ENCODE measurements at regions not wholly inside any gene's neighbourhood (a gene's known extent, or its start where the extent isn't known, plus 50 kb on each side); places are given as distances from the start of the nearest gene placed in this dataset.

- Histone ChIP-seq H3K36me3 (ENCODE audit: insufficient read depth, low read length, poor library complexity, severe bottlenecking) (no peaks in the 10 kb centered on the region), H3K4me1 (ENCODE audit: insufficient read depth, low read length, poor library complexity, severe bottlenecking) (no peaks in the 10 kb centered on the region), H3K27ac (ENCODE audit: low read depth, low read length, poor library complexity, severe bottlenecking) (no peak overlapping the region), H3K27me3 (replicated peaks; ENCODE audit: insufficient read depth, low read depth, low read length, poor library complexity) (no peaks in the 10 kb centered on the region), H3K9me3 (ENCODE audit: low read depth, low read length, poor library complexity, severe bottlenecking) (peaks cover 27% of the 10 kb centered on the region), H3K4me3 (ENCODE audit: low read depth, low read length, poor library complexity, severe bottlenecking) (no peak overlapping the region)
- no peak for DNase-seq (ENCODE audit: low spot score)
- CTCF ChIA-PET = no interaction called here
- TF ChIP-seq CTCF (conservative IDR thresholded peaks at IDR 0.05; ENCODE audit: low read depth, low read length) (no peak), EZH2 (IDR thresholded peaks at IDR 0.05; ENCODE audit: borderline replicate concordance, low read depth, low read length, poor library complexity, severe bottlenecking) (no peak)
- intact Hi-C loops (cut with micrococcal nuclease; ENCODE audit: unreplicated experiment) = no loop called here
- no TSS peak for BruUV-seq (replicated peaks)
- POLR2A ChIA-PET (ENCODE audit: low non-redundant PET) = no interaction called here
Measured at GRCh38 chr9:11402621-11403020, 789.8 kb upstream of the PTPRD start.

GRCh38 chr9:11414241-11414640, 801.4 kb upstream of the PTPRD start:
- no peaks in the 10 kb centered on the region for H3K4me1 ChIP-seq (ENCODE audit: insufficient read depth, low read length, poor library complexity, severe bottlenecking)
- no peak overlapping the region for H3K27ac ChIP-seq (ENCODE audit: low read depth, low read length, poor library complexity, severe bottlenecking)
- no peak overlapping the region for H3K4me3 ChIP-seq (ENCODE audit: low read depth, low read length, poor library complexity, severe bottlenecking)
- BruUV-seq (replicated peaks) = no TSS peak
- ChIA-PET POLR2A (ENCODE audit: low non-redundant PET) (no interaction called here), CTCF (no interaction called here)
- TF ChIP-seq EZH2 (IDR thresholded peaks at IDR 0.05; ENCODE audit: borderline replicate concordance, low read depth, low read length, poor library complexity, severe bottlenecking) (no peak), CTCF (conservative IDR thresholded peaks at IDR 0.05; ENCODE audit: low read depth, low read length) (no peak)
- H3K9me3 ChIP-seq (ENCODE audit: low read depth, low read length, poor library complexity, severe bottlenecking) = no peaks in the 10 kb centered on the region
- H3K27me3 ChIP-seq (replicated peaks; ENCODE audit: insufficient read depth, low read depth, low read length, poor library complexity) = no peaks in the 10 kb centered on the region
- H3K36me3 ChIP-seq (ENCODE audit: insufficient read depth, low read length, poor library complexity, severe bottlenecking) = no peaks in the 10 kb centered on the region
- intact Hi-C loops (cut with micrococcal nuclease; ENCODE audit: unreplicated experiment) = no loop called here
- no peak for DNase-seq (ENCODE audit: low spot score)

- DNase-seq (ENCODE audit: low spot score) = no peak
- Histone ChIP-seq H3K27me3 (replicated peaks; ENCODE audit: insufficient read depth, low read depth, low read length, poor library complexity) (no peaks in the 10 kb centered on the region), H3K4me3 (ENCODE audit: low read depth, low read length, poor library complexity, severe bottlenecking) (no peak overlapping the region), H3K4me1 (ENCODE audit: insufficient read depth, low read length, poor library complexity, severe bottlenecking) (no peaks in the 10 kb centered on the region), H3K27ac (ENCODE audit: low read depth, low read length, poor library complexity, severe bottlenecking) (no peak overlapping the region), H3K9me3 (ENCODE audit: low read depth, low read length, poor library complexity, severe bottlenecking) (no peaks in the 10 kb centered on the region), H3K36me3 (ENCODE audit: insufficient read depth, low read length, poor library complexity, severe bottlenecking) (no peaks in the 10 kb centered on the region)
- CTCF ChIA-PET = no interaction called here
- BruUV-seq (replicated peaks) = no TSS peak
- POLR2A ChIA-PET (ENCODE audit: low non-redundant PET) = no interaction called here
- no peak for TF ChIP-seq EZH2 (IDR thresholded peaks at IDR 0.05; ENCODE audit: borderline replicate concordance, low read depth, low read length, poor library complexity, severe bottlenecking)
- no peak for TF ChIP-seq CTCF (conservative IDR thresholded peaks at IDR 0.05; ENCODE audit: low read depth, low read length)
- intact Hi-C loops (cut with micrococcal nuclease; ENCODE audit: unreplicated experiment) = no loop called here
Measured at GRCh38 chr9:11417782-11418181, 805.0 kb upstream of the PTPRD start.
